RWPE1 (cell line): ENCODE measurements at regions not wholly inside any gene's neighbourhood (a gene's known extent, or its start where the extent isn't known, plus 50 kb on each side); places are given as distances from the start of the nearest gene placed in this dataset.

ENCODE experiments used
- CTCF ChIA-PET: fragments of 350-600 bp; sonication (Branson Sonifier 250); formaldehyde crosslinking; extraction: SDS; loops from one replicate; lab custom pipeline; 2021; lab: Yijun Ruan, JAX
- POLR2A ChIA-PET: fragments of 400-600 bp; formaldehyde crosslinking; extraction: SDS; loops from one replicate; lab custom pipeline; 2020; ENCODE audit warnings: antibody characterized with exemption; ENCODE audit not compliant: low non-redundant PET; lab: Yijun Ruan, JAX
- DNase-seq: peaks from one replicate; pipeline ENCODE4 v3.0.0; 2012; ENCODE audit warnings: low spot score
- H3K27ac ChIP-seq: fragments of 450-650 bp; 2 replicates; pipeline ENCODE4 v1.5.1; 2017
- CTCF ChIP-seq: fragments of 450-650 bp; conservative IDR thresholded peaks from 2 replicates; pipeline ENCODE4 v1.5.1; 2017; ENCODE audit warnings: low read depth, mild to moderate bottlenecking

GRCh38 chr5:24714746-24715145 is 70.0 kb upstream of the CDH10 start:
- ChIA-PET CTCF (interaction anchor here (0.6 kb wide), 1 partner anchor 20 kb away, joined by 4 read pairs; no protein-coding TSS in a partner anchor), POLR2A (no interaction called here)
- DNase-seq = no peak
- H3K27ac ChIP-seq = no peak overlapping the region
- no peak for TF ChIP-seq CTCF

- H3K27ac ChIP-seq = no peak overlapping the region
- TF ChIP-seq CTCF = no peak
- POLR2A ChIA-PET = no interaction called here
- CTCF ChIA-PET = no interaction called here
- no peak for DNase-seq
These were observed 68.2 kb upstream of the CDH10 start for GRCh38 chr5:24712947-24713346.

- H3K27ac ChIP-seq = no peak overlapping the region
- no peak for DNase-seq
- TF ChIP-seq CTCF = no peak
- ChIA-PET POLR2A (no interaction called here), CTCF (no interaction called here)
These were observed 67.3 kb upstream of the CDH10 start for GRCh38 chr5:24712047-24712446.

GRCh38 chr5:24703934-24704333 is 59.2 kb upstream of the CDH10 start:
- CTCF ChIA-PET = interaction anchor here (0.5 to 0.7 kb wide), 3 partner anchors 192 to 372 kb away, joined by 3 read pairs; no protein-coding TSS in a partner anchor

More at GRCh38 chr5:24703934-24704333, 59.2 kb upstream of the CDH10 start:
- TF ChIP-seq CTCF = no peak
- no peak overlapping the region for H3K27ac ChIP-seq
- POLR2A ChIA-PET = no interaction called here
- no peak for DNase-seq
